HEK293 (cell line): ENCODE measurements at regions not wholly inside any gene's neighbourhood (a gene's known extent, or its start where the extent isn't known, plus 50 kb on each side); places are given as distances from the start of the nearest gene placed in this dataset.

Source experiments
- BCL11B ChIP-seq: fragments of 450-650 bp; formaldehyde crosslinking; IDR thresholded peaks from 2 replicates; pipeline ENCODE4 v1.5.1; 2016; ENCODE audit warnings: low read depth, missing biosample characterization, missing genetic modification characterization
- KLF10 ChIP-seq: fragments of 450-650 bp; IDR thresholded peaks from 2 replicates; pipeline ENCODE4 v1.5.1; 2018; ENCODE audit warnings: missing biosample characterization, mild to moderate bottlenecking, missing genetic modification characterization
- KLF9 ChIP-seq: fragments of 450-650 bp; formaldehyde crosslinking; IDR thresholded peaks from 2 replicates; pipeline ENCODE4 v1.5.1; 2016; ENCODE audit warnings: missing biosample characterization, missing genetic modification characterization, low read depth
- OSR2 ChIP-seq: fragments of 450-650 bp; formaldehyde crosslinking; IDR thresholded peaks from 2 replicates; pipeline ENCODE4 v1.5.1; 2016; ENCODE audit warnings: missing biosample characterization, missing genetic modification characterization
- PRDM6 ChIP-seq: fragments of 450-650 bp; formaldehyde crosslinking; IDR thresholded peaks from 2 replicates; pipeline ENCODE4 v1.5.1; 2017; ENCODE audit warnings: missing biosample characterization, missing genetic modification characterization
- SETDB1 ChIP-seq: IDR thresholded peaks from one replicate; pipeline ENCODE4 v1.6.1; 2017; ENCODE audit warnings: mild to moderate bottlenecking, low read length, moderate library complexity, mixed read lengths; ENCODE audit not compliant: insufficient read length
- TCF7L2 ChIP-seq: IDR thresholded peaks from 2 replicates; pipeline ENCODE4 v1.6.1; 2011; ENCODE audit warnings: low read depth, mild to moderate bottlenecking, inconsistent platforms, low read length, moderate library complexity, borderline replicate concordance
- WT1 ChIP-seq: fragments of 450-650 bp; formaldehyde crosslinking; IDR thresholded peaks from 2 replicates; pipeline ENCODE4 v1.5.1; 2016; ENCODE audit warnings: missing biosample characterization, missing genetic modification characterization
- ZFP69B ChIP-seq: fragments of 450-650 bp; formaldehyde crosslinking; IDR thresholded peaks from 2 replicates; pipeline ENCODE4 v1.5.1; 2016; ENCODE audit warnings: missing biosample characterization, missing genetic modification characterization
- ZNF10 ChIP-seq: fragments of 450-650 bp; formaldehyde crosslinking; IDR thresholded peaks from 2 replicates; pipeline ENCODE4 v1.5.1; 2017; ENCODE audit warnings: missing biosample characterization, missing genetic modification characterization
- ZNF132 ChIP-seq: fragments of 450-650 bp; formaldehyde crosslinking; IDR thresholded peaks from 2 replicates; pipeline ENCODE4 v1.5.1; 2017; ENCODE audit warnings: missing biosample characterization, missing genetic modification characterization, borderline replicate concordance
- ZNF214 ChIP-seq: fragments of 450-650 bp; formaldehyde crosslinking; IDR thresholded peaks from 2 replicates; pipeline ENCODE4 v1.5.1; 2017; ENCODE audit warnings: missing biosample characterization, mild to moderate bottlenecking, missing genetic modification characterization, borderline replicate concordance
- ZNF221 ChIP-seq: fragments of 450-650 bp; formaldehyde crosslinking; IDR thresholded peaks from 2 replicates; pipeline ENCODE4 v1.5.1; 2017; ENCODE audit warnings: missing biosample characterization, missing genetic modification characterization, borderline replicate concordance
- ZNF274 ChIP-seq, 2 experiments: fragments of 200-500 bp in 1 of 2; fragments of 450-650 bp in 1 of 2; sonication (Bioruptor generic) in 1 of 2; formaldehyde crosslinking in 1 of 2; IDR thresholded peaks; 2 replicates each; pipeline versions ENCODE4 v1.5.1 to v1.6.1; 2014 to 2016; ENCODE audit warnings: borderline replicate concordance in 1 of 2, inconsistent platforms in 1 of 2, low read length in 1 of 2, missing biosample characterization in 1 of 2, missing genetic modification characterization in 1 of 2
- ZNF292 ChIP-seq: fragments of 450-650 bp; formaldehyde crosslinking; IDR thresholded peaks from 2 replicates; pipeline ENCODE4 v1.5.1; 2016; ENCODE audit warnings: low read depth, missing biosample characterization, missing genetic modification characterization, borderline replicate concordance
- ZNF311 ChIP-seq: fragments of 450-650 bp; formaldehyde crosslinking; IDR thresholded peaks from 2 replicates; pipeline ENCODE4 v1.5.1; 2017; ENCODE audit warnings: missing biosample characterization, missing genetic modification characterization, borderline replicate concordance
- ZNF48 ChIP-seq: fragments of 450-650 bp; formaldehyde crosslinking; IDR thresholded peaks from 2 replicates; pipeline ENCODE4 v1.5.1; 2016; ENCODE audit warnings: missing biosample characterization, missing genetic modification characterization
- ZNF561 ChIP-seq: fragments of 450-650 bp; IDR thresholded peaks from 2 replicates; pipeline ENCODE4 v1.5.1; 2018; ENCODE audit warnings: missing biosample characterization, missing genetic modification characterization, borderline replicate concordance
- ZNF670 ChIP-seq: fragments of 450-650 bp; formaldehyde crosslinking; IDR thresholded peaks from 2 replicates; pipeline ENCODE4 v1.5.1; 2016; ENCODE audit warnings: missing biosample characterization, missing genetic modification characterization, low read depth
- ZNF677 ChIP-seq: fragments of 450-650 bp; IDR thresholded peaks from 2 replicates; pipeline ENCODE4 v1.5.0; 2018; ENCODE audit warnings: missing biosample characterization, mild to moderate bottlenecking, missing genetic modification characterization, moderate library complexity
- ZNF747 ChIP-seq: fragments of 450-650 bp; formaldehyde crosslinking; IDR thresholded peaks from 2 replicates; pipeline ENCODE4 v1.5.1; 2016; ENCODE audit warnings: missing biosample characterization, missing genetic modification characterization
- ZNF843 ChIP-seq: fragments of 450-650 bp; formaldehyde crosslinking; IDR thresholded peaks from 2 replicates; pipeline ENCODE4 v1.5.1; 2016; ENCODE audit warnings: missing biosample characterization, missing genetic modification characterization
- ZSCAN4 ChIP-seq: fragments of 450-650 bp; formaldehyde crosslinking; IDR thresholded peaks from 2 replicates; pipeline ENCODE4 v1.5.1; 2017; ENCODE audit warnings: missing biosample characterization, missing genetic modification characterization
- ZXDB ChIP-seq: fragments of 450-650 bp; formaldehyde crosslinking; IDR thresholded peaks from 2 replicates; pipeline ENCODE4 v1.5.1; 2016; ENCODE audit warnings: missing biosample characterization, missing genetic modification characterization
- TF ChIP-seq, protein P1 (sequence below): fragments of 450-650 bp; formaldehyde crosslinking; IDR thresholded peaks from 2 replicates; pipeline ENCODE4 v1.5.1; 2016; ENCODE audit warnings: missing biosample characterization, missing genetic modification characterization
- TF ChIP-seq, protein P2 (sequence below): fragments of 450-650 bp; IDR thresholded peaks from 2 replicates; pipeline ENCODE4 v1.5.1; 2018; ENCODE audit warnings: missing biosample characterization, missing genetic modification characterization
- TF ChIP-seq, protein P3 (sequence below): fragments of 450-650 bp; formaldehyde crosslinking; IDR thresholded peaks from 2 replicates; pipeline ENCODE4 v1.5.1; 2017; ENCODE audit warnings: missing biosample characterization, missing genetic modification characterization
- TF ChIP-seq, protein P4 (sequence below): fragments of 450-650 bp; IDR thresholded peaks from 2 replicates; pipeline ENCODE4 v1.5.1; 2018; ENCODE audit warnings: missing biosample characterization, mild to moderate bottlenecking, missing genetic modification characterization

GRCh38 chr21:17089091-17089491, 423.8 kb upstream of the CXADR start (continued):
- TF ChIP-seq, protein P1, sequence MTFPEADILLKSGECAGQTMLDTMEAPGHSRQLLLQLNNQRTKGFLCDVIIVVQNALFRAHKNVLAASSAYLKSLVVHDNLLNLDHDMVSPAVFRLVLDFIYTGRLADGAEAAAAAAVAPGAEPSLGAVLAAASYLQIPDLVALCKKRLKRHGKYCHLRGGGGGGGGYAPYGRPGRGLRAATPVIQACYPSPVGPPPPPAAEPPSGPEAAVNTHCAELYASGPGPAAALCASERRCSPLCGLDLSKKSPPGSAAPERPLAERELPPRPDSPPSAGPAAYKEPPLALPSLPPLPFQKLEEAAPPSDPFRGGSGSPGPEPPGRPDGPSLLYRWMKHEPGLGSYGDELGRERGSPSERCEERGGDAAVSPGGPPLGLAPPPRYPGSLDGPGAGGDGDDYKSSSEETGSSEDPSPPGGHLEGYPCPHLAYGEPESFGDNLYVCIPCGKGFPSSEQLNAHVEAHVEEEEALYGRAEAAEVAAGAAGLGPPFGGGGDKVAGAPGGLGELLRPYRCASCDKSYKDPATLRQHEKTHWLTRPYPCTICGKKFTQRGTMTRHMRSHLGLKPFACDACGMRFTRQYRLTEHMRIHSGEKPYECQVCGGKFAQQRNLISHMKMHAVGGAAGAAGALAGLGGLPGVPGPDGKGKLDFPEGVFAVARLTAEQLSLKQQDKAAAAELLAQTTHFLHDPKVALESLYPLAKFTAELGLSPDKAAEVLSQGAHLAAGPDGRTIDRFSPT: peak; percentile 41; the same call in 1 of the 2 replicates
- TF ChIP-seq PRDM6 (tag by site-specific recombination): peak; percentile 82
- no peak for TF ChIP-seq ZNF274 (IDR thresholded peaks at IDR 0.05; ENCODE audit: low read length)
- no peak for TF ChIP-seq ZNF274 (tag by site-specific recombination; IDR thresholded peaks at IDR 0.05; ENCODE audit: borderline replicate concordance)
- TF ChIP-seq ZNF10 (tag by site-specific recombination): no peak
- no peak for TF ChIP-seq SETDB1
- no peak for TF ChIP-seq ZSCAN4 (tag by site-specific recombination)
- TF ChIP-seq ZNF214 (tag by site-specific recombination): no peak
- TF ChIP-seq ZNF843 (tag by site-specific recombination): peak; percentile 75
- TF ChIP-seq ZNF561 (tag by site-specific recombination): 0 out of 2 replicates have a peak, but pooled peaks have one; percentile 42
- TF ChIP-seq ZNF311 (tag by site-specific recombination): no peak
- TF ChIP-seq TCF7L2: peak; percentile 86
- TF ChIP-seq, protein P2, sequence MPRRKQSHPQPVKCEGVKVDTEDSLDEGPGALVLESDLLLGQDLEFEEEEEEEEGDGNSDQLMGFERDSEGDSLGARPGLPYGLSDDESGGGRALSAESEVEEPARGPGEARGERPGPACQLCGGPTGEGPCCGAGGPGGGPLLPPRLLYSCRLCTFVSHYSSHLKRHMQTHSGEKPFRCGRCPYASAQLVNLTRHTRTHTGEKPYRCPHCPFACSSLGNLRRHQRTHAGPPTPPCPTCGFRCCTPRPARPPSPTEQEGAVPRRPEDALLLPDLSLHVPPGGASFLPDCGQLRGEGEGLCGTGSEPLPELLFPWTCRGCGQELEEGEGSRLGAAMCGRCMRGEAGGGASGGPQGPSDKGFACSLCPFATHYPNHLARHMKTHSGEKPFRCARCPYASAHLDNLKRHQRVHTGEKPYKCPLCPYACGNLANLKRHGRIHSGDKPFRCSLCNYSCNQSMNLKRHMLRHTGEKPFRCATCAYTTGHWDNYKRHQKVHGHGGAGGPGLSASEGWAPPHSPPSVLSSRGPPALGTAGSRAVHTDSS (tag by site-specific recombination): 0 out of 2 replicates have a peak, but pooled peaks have one; percentile 25
- peak; percentile 35; the same call in 1 of the 2 replicates for TF ChIP-seq KLF10 (tag by site-specific recombination)
- TF ChIP-seq ZFP69B: no peak
- TF ChIP-seq, protein P3, sequence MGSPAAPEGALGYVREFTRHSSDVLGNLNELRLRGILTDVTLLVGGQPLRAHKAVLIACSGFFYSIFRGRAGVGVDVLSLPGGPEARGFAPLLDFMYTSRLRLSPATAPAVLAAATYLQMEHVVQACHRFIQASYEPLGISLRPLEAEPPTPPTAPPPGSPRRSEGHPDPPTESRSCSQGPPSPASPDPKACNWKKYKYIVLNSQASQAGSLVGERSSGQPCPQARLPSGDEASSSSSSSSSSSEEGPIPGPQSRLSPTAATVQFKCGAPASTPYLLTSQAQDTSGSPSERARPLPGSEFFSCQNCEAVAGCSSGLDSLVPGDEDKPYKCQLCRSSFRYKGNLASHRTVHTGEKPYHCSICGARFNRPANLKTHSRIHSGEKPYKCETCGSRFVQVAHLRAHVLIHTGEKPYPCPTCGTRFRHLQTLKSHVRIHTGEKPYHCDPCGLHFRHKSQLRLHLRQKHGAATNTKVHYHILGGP (tag by site-specific recombination): peak; percentile 50; the same call in 1 of the 2 replicates
- peak; percentile 97 for TF ChIP-seq WT1 (tag by site-specific recombination)
- peak; percentile 98 for TF ChIP-seq OSR2 (tag by site-specific recombination)
- no peak for TF ChIP-seq ZNF677 (tag by site-specific recombination)
- no peak for TF ChIP-seq KLF9 (tag by site-specific recombination)
- TF ChIP-seq ZXDB (tag by site-specific recombination): no peak
- no peak for TF ChIP-seq ZNF670
- TF ChIP-seq ZNF48: no peak
- TF ChIP-seq ZNF747 (tag by site-specific recombination): no peak
- TF ChIP-seq ZNF132: no peak
- TF ChIP-seq ZNF292 (tag by site-specific recombination): no peak
- TF ChIP-seq ZNF221 (tag by site-specific recombination): peak; percentile 58; the same call in 1 of the 2 replicates
- TF ChIP-seq BCL11B: peak; percentile 73; the same call in 1 of the 2 replicates
- TF ChIP-seq, protein P4, sequence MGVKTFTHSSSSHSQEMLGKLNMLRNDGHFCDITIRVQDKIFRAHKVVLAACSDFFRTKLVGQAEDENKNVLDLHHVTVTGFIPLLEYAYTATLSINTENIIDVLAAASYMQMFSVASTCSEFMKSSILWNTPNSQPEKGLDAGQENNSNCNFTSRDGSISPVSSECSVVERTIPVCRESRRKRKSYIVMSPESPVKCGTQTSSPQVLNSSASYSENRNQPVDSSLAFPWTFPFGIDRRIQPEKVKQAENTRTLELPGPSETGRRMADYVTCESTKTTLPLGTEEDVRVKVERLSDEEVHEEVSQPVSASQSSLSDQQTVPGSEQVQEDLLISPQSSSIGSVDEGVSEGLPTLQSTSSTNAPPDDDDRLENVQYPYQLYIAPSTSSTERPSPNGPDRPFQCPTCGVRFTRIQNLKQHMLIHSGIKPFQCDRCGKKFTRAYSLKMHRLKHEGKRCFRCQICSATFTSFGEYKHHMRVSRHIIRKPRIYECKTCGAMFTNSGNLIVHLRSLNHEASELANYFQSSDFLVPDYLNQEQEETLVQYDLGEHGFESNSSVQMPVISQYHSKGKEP: peak; percentile 68; the same call in 1 of the 2 replicates
